Transverse colon (tissue), 4 donors: ENCODE measurements at regions not wholly inside any gene's neighbourhood (a gene's known extent, or its start where the extent isn't known, plus 50 kb on each side); places are given as distances from the start of the nearest gene placed in this dataset.
A peak's percentile ranks its signal among the peaks of the same experiment; 100 is the strongest.

ENCODE experiments used
- DNase-seq: peaks from one replicate; pipeline ENCODE4 v3.0.0-alpha.2; 2019
- H3K27ac ChIP-seq, 4 donors: fragments of 200-600 bp; sonication (generic); 2 replicates each; pipeline ENCODE4 v1.5.1; 2016 to 2018; ENCODE audit warnings: inconsistent platforms in 4 of 4
- H3K27me3 ChIP-seq: fragments of 200-600 bp; sonication (generic); 2 replicates; pipeline ENCODE4 v1.5.1; 2017; ENCODE audit warnings: inconsistent platforms
- H3K36me3 ChIP-seq, 4 donors: fragments of 200-600 bp; sonication (generic); 2 replicates each; pipeline ENCODE4 v1.5.1; 2017 to 2019; ENCODE audit warnings: inconsistent platforms in 4 of 4
- H3K4me1 ChIP-seq, 4 donors: fragments of 200-600 bp; sonication (generic); 2 replicates each; pipeline ENCODE4 v1.5.1; 2017 to 2020; ENCODE audit warnings: inconsistent platforms in 4 of 4
- H3K4me3 ChIP-seq, 4 donors: fragments of 200-600 bp; sonication (generic); 1 replicate in 1 of 4; 2 replicates in 3 of 4; pipeline versions ENCODE4 v1.5.1 to v1.6.1; 2017 to 2019; ENCODE audit warnings: inconsistent platforms in 4 of 4
- H3K9me3 ChIP-seq, 2 donors: fragments of 200-600 bp; sonication (generic); 2 replicates each; pipeline ENCODE4 v1.5.1; 2017 to 2019; ENCODE audit warnings: inconsistent platforms in 2 of 2
- EP300 ChIP-seq: sonication (generic); formaldehyde crosslinking; IDR thresholded peaks from one replicate; pipeline ENCODE4 v1.6.1; 2017; ENCODE audit warnings: antibody characterized with exemption, low read depth
- POLR2A ChIP-seq: fragments of 450-650 bp; IDR thresholded peaks from one replicate; pipeline ENCODE4 v1.6.1; 2016; ENCODE audit warnings: antibody characterized with exemption, mild to moderate bottlenecking, moderate library complexity
- POLR2AphosphoS5 ChIP-seq, 3 donors: sonication (generic); formaldehyde crosslinking; IDR thresholded peaks; one replicate each; pipeline ENCODE4 v1.6.1; 2016; ENCODE audit warnings: antibody characterized with exemption in 3 of 3
- WGBS, 2 donors: methylation state at CpG; one replicate each; pipeline ENCODE4 v1.1.5; 2018; ENCODE audit warnings: low coverage in 1 of 2; 5-methylcytosine and 5-hydroxymethylcytosine counted together
- in situ Hi-C, 4 donors: fragments of 200-750 bp; cut with MboI; loops; one replicate each; pipeline versions ENCODE4 v1.15.0 to v1.15.1; 2017; ENCODE audit warnings: low sequenced_read_pairs in 3 of 4, low pct_ligation_motif_present in 1 of 4, low pct_unique_long_range_greater_than_20kb in 1 of 4
- intact Hi-C: fragments of 100-400 bp; cut with DNase I; formaldehyde crosslinking; loops from one replicate; pipeline ENCODE4 v1.15.1; 2023; ENCODE audit warnings: low total_unique reads
- TF ChIP-seq, protein P1 (sequence below), 5 experiments: fragments of 200-600 bp in 3 of 5; fragments of 450-650 bp in 2 of 5; sonication (generic) in 3 of 5; IDR thresholded peaks; 1 replicate in 2 of 5; 2 replicates in 3 of 5; pipeline ENCODE4 v1.5.1; 2016 to 2017; ENCODE audit warnings: antibody characterized with exemption in 5 of 5, inconsistent platforms in 3 of 5, mild to moderate bottlenecking in 2 of 5, moderate library complexity in 1 of 5

DNA sequence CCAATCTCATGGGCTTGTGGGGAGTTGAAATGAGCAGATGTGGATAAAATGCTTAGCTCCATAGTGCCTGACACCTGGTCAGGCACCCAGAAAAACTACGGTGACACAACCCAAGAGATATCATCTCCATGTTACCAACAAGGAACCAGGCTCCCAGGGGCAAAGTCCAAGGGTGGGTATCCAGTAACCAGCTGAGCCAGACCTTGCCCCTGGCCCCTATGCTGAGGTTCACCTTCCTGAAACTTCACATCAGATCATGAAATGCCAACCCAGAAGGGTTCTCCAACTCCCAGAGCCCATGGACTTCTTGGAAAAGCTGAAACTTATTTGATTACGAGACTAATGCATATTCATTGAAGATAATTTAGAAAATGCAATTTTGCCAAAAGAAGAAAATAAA lies 141.8 kb upstream of the KCNG1 start:
- Histone ChIP-seq H3K4me3 (no peak overlapping the region), H3K4me1 (no peaks in the 10 kb centered on the region), H3K36me3 (no peaks in the 10 kb centered on the region), H3K9me3 (no peaks in the 10 kb centered on the region), H3K27me3 (peaks cover 10% of the 10 kb centered on the region), H3K27ac (no peak overlapping the region)
- intact Hi-C loops (no loop called here), in situ Hi-C loops (no loop called here)
- TF ChIP-seq, protein P1, sequence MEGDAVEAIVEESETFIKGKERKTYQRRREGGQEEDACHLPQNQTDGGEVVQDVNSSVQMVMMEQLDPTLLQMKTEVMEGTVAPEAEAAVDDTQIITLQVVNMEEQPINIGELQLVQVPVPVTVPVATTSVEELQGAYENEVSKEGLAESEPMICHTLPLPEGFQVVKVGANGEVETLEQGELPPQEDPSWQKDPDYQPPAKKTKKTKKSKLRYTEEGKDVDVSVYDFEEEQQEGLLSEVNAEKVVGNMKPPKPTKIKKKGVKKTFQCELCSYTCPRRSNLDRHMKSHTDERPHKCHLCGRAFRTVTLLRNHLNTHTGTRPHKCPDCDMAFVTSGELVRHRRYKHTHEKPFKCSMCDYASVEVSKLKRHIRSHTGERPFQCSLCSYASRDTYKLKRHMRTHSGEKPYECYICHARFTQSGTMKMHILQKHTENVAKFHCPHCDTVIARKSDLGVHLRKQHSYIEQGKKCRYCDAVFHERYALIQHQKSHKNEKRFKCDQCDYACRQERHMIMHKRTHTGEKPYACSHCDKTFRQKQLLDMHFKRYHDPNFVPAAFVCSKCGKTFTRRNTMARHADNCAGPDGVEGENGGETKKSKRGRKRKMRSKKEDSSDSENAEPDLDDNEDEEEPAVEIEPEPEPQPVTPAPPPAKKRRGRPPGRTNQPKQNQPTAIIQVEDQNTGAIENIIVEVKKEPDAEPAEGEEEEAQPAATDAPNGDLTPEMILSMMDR (IDR thresholded peaks at IDR 0.05) = no peak
- TF ChIP-seq POLR2A = no peak
- no peak for TF ChIP-seq POLR2AphosphoS5 (IDR thresholded peaks at IDR 0.05)
- no peak for TF ChIP-seq EP300
- 69 to 100% methylated on average over 1 to 2 of the region's 2 CpGs for WGBS, 2 donors
- DNase-seq = peak; percentile 49

DNA sequence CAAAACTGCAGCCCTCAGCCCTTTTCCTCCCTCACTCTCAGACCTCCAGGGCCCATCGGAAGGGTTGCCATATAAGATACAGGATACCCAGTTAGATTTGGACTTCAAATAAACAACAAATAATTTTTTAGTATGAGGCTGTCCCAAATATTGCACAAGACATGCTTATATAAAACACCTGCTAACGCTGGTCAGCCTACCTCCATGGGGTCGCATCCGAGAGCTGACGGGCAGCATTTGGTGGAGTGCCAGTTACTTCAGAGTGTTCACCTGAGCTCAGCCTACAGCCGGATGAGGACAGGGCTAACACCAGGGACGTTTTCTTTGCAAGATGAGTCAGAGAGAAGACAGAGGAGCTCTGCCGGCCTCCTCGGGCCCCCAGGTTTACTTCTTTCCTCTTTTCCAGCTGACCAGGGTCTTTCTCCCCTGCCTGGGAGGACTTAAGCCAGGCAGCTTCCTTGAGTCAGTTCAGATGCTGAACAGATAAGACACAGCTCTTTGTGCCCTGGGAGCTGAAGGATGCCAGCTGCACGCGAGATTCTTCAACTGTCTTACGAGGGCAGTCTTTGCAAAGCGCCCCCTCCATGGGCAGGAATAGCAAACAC lies 141.2 kb upstream of the KCNG1 start:
- Histone ChIP-seq H3K4me3 (no peak overlapping the region), H3K36me3 (no peaks in the 10 kb centered on the region), H3K4me1 (no peaks in the 10 kb centered on the region), H3K27me3 (peaks cover 10% of the 10 kb centered on the region), H3K27ac (no peak overlapping the region), H3K9me3 (no peaks in the 10 kb centered on the region)
- no peak for TF ChIP-seq POLR2AphosphoS5 (IDR thresholded peaks at IDR 0.05)
- TF ChIP-seq EP300 = no peak
- TF ChIP-seq, protein P1 (IDR thresholded peaks at IDR 0.05) = no peak
- TF ChIP-seq POLR2A = no peak
- intact Hi-C loops = no loop called here
- WGBS, 2 donors = 79 to 89% methylated on average over 1 to 13 of the region's 13 CpGs
- in situ Hi-C loops = no loop called here
- no peak for DNase-seq

DNA sequence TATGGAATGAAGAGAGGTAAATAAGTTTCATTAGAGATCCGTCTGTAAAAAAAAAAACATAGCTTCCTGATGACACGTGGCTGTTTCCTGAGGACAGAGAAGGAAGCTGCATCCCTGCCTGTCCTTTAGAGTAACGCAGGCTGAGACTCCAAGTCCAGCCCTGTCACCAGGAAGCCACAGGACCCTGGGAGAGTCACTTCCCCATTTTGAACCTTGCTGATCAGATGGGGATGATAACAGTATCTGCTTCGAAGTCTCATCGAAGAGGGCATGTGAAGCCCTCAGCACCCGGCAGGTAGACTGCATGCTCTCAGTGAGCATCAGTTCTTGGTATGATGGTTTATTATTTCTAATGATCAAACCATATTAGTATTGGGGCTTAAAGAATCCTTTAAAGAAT lies 139.1 kb upstream of the KCNG1 start:
- no peak for TF ChIP-seq EP300
- no peak for TF ChIP-seq POLR2AphosphoS5 (IDR thresholded peaks at IDR 0.05)
- TF ChIP-seq, protein P1 (IDR thresholded peaks at IDR 0.05) = no peak
- TF ChIP-seq POLR2A = no peak
- in situ Hi-C loops = no loop called here
- H3K27ac ChIP-seq = no peak overlapping the region
- DNase-seq = no peak
- intact Hi-C loops = no loop called here
- H3K36me3 ChIP-seq = no peaks in the 10 kb centered on the region
- peaks cover 10% of the 10 kb centered on the region for H3K27me3 ChIP-seq
- H3K4me3 ChIP-seq = no peak overlapping the region
- no peaks in the 10 kb centered on the region for H3K4me1 ChIP-seq
- no peaks in the 10 kb centered on the region for H3K9me3 ChIP-seq
- 69 to 82% methylated on average over 5 to 6 of the region's 6 CpGs for WGBS, 2 donors

DNA sequence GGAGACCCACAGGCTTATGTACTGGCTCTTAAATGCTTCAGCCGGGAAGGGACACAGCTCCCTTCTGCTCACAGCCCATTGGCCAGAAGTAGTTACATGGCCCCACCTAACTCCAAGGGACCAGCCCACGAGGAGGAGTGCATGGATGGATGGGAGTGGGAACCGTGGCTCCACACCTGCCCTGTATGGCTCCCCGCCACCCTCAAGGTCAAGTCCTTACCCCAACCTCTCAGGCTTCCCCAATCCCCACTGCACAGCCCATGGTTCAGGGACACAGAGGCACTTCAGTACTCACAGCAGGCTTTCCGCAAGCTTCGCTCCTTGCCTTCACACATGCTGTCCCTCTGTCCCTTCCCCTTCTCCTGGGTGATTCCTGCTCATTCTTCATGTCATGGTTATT lies 137.9 kb upstream of the KCNG1 start:
- H3K36me3 ChIP-seq = no peaks in the 10 kb centered on the region
- in situ Hi-C loops = no loop called here
- H3K27ac ChIP-seq = no peak overlapping the region
- 85% methylated on average over 6 of the region's 6 CpGs; no CpG with 5 or more reads in 1 of the 2 donors for WGBS, 2 donors
- DNase-seq = no peak
- peaks cover 8% of the 10 kb centered on the region for H3K27me3 ChIP-seq
- intact Hi-C loops = no loop called here
- H3K4me1 ChIP-seq = peaks cover 0 to 8% (median 0%) of the 10 kb centered on the region in 4 donors
- no peak overlapping the region for H3K4me3 ChIP-seq
- H3K9me3 ChIP-seq = no peaks in the 10 kb centered on the region
- TF ChIP-seq POLR2A (no peak), EP300 (no peak), POLR2AphosphoS5 (IDR thresholded peaks at IDR 0.05) (no peak)
- TF ChIP-seq, protein P1 (IDR thresholded peaks at IDR 0.05) = no peak
